Activated naive CD4-positive, alpha-beta T cell treated with Interleukin-2 at 50 U/mL for 16 hours (primary cell): ENCODE measurements at regions not wholly inside any gene's neighbourhood (a gene's known extent, or its start where the extent isn't known, plus 50 kb on each side); places are given as distances from the start of the nearest gene placed in this dataset.

Experiments
- DNase-seq: peaks from one replicate; pipeline ENCODE4 v3.0.0-alpha.2; 2020

DNA sequence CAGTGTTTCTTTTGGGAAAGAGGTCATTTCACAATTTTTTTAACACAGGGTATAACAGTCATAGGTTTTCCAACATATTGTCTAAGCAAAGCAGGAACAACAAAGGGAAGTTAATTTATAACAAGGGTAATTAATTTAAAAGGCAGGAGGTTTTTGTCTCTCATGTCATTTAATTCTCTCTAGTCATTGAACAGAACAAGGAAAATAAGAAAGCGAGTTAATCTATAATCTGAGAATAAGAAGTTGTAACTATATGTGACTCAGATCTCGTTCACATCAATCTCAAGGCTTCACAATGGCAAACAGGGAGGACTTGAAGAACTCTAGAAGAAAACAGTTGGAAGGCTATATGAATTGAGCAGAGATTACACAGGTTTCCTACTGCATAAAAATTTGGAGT is 579.8 kb upstream of the CCDC54 start:
- DNase-seq = no peak

DNA sequence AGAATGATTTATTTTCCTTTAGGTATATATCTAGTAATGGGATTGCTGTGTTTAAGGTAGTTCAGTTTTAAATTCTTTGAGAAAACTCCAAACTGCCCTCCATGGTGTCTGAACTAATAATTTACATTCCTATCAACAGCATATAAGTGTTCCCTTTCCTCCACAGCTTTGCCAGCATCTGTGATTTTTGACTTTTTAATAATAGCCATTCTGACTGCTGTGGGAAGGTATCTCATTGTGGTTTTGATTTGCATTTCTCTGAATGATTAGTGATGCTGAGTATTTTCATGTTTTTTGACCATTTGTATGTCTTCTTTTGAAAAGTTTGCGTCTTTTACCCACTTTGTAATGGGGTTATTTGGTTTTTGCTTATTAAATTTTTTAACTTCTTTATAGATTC is 571.6 kb upstream of the CCDC54 start:
- DNase-seq = no peak

DNA sequence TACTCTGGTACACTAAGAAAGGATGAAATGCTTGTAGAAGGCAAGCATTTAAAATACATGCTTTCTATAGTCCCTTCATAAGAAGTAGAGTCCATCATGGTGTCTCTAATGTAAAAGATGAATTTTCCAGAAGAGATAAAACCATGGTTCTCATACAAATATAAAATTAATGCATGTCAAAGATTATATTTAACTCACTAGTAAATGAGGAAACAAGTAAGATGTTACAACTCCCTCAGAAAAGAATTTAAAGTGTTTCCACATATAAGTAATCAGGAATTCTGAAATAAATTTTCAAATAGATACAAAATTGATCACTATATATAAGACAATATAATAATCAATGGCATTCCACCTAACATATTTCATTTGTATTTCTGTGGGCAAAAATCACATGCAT is 570.3 kb upstream of the CCDC54 start:
- no peak for DNase-seq

DNA sequence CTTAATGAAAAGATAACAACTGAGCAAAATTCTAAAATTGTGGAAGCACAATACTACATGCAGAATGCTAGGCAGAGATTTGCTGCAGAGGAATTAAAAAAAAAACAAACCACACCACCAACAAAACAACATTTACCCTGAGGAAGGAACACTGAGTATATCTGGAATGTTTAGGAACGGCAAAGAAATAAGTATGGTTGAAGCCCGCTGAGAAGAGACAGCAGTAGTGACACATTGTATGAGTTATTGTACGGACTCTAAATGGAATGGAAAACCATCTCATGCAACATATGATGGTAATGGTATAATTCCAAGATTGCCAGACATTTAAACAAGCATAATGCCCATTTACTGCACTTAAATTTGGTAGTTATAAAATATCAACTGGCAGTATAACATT is 568.2 kb upstream of the CCDC54 start:
- no peak for DNase-seq

DNA sequence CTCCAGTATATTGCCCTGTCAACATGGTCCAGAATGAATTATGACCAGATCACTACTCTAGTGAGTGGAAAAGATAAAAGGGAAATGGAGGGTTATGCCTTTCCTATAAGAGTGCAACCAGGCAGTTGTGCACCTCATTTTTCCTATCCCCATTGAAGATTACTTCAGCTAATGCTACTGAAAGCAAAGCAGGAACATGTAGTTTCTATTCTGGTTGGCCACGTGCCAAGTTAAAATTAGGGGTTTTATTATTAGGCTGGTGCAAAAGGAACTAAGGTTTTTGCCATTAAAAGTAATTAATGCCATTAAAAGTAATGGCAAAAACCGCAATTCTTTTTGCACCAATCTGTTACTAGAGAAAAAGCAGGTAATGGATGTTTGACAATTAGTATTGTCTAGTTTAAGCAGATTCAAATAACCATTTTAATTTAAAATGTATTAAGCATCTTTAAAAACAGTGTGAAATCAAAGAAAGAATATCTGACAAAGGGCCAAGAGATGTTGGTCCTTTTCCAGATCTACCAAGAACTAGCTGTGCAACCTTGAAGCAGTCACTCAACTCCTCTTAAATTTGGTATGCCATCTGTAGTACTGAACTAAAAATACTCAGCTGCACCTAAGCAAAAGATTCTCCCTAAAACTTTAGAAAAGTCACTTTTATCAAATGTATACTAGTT is 567.5 kb upstream of the CCDC54 start:
- no peak for DNase-seq

DNA sequence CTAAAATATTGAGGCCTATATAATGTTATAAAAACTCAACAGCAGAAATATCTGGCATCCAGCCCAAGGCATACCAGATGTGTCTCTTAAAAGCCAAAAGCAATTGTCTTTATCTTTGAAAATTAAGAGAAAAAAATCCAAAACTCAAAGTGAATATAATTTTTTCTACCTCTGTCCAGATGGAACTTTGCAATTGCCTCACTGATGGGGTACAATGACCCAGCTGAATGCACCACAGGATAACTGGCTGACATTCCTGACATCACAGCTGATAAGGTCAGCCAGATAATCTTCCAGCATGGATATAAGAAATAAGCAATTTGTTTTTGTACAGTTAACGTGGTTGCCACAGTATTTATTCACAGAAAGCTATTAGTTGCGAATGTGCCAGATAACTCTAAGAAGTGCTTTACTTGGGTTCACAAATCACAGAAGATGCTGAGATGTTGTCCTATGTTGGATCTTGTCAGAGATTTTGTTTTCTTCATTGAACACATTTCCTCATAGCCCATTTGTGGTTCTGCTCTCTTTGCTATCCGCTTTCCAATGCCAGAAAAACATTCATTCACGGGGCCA is 566.9 kb upstream of the CCDC54 start:
- no peak for DNase-seq

DNA sequence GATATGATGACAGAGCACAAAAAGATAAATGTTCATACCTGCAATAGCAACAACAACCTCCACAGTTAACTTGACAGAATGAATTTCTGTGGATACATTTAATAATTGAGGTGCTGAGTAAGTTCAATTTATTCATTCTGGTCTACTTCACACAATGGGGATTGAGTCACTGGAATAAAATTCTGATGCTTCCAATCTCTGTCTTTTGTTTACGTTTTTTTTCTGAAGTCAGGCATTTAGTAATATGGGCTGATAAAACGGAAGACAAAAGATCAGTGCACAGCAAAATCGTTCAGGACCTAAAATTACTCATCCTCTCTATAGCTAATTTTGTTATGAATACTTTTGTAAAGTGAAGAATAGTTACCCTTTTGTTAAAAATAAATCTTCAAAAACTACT is 565.9 kb upstream of the CCDC54 start:
- no peak for DNase-seq

DNA sequence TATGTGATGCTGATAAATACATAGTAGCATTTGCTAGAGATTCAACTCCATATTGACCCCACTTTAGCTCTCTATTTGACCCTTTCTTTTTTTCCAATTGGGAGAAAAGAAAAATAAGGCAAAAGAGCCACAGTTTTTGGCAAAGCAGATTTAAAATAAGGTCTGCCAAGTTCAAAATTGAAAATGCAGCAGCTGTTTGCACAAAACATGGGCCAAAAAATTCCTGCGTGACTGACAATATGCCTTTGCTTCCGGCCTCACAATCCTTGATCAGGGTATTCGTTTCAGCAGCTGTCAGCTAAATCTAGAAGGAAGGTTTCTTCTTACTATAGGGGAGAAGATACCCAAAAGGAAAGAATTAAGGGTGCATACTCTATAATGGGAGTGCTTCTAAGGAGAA is 563.5 kb upstream of the CCDC54 start:
- no peak for DNase-seq

DNA sequence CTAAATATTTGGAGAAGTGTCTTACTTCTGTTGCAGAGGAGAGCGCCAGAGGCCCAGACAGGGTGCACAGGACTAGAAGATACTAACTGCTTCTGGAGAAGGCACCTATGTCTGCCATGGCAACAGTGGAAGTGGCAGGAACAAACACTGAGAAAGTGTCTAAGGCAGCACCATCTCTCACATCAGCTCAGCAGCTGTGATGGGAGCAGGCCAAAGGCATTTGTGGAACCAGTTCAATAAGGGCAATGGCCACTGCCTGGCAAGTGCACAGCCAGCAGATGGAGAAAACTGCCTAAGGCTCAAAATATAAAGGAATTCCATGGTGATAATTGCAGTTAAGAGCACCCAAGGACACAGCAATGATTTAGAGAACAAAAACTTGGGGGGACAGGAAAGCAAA is 563.0 kb upstream of the CCDC54 start:
- no peak for DNase-seq

DNA sequence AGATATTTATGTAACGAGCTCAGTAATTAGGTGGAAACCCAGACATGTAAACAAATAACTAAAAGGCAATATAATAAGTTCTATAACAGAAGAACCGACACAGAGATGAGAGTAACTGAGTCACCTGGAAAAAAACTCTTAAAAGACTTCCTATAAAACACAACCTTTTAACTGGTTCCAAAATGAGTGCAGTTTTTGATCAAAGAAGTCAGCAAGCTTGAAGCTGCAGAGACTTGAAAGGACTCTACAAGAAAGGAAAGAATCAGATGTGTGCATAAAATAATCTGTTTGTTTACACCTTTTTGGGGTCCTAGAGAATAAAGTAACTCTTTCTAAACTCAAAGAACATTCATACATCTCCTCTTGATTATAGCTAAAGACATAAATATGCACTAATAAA is 560.4 kb upstream of the CCDC54 start:
- no peak for DNase-seq

DNA sequence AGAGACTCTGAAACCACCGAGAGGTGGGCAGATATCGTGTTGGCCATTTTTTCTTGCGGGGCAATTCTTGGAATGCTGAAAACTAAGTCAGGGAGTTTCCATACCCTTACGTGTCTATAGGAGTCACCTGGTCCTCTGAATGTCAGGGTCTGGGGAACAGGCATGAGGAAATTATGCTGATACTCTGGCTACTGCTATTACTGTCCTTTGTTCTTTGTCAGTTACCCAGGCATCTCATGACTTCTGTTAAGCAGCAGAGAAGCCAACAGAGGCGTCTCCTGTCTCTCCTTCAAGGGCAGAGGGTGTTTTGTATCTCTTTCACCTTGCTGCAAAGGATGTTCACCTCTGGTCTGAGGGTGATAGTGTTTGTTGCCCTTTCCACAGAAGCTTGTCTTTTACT is 559.5 kb upstream of the CCDC54 start:
- no peak for DNase-seq

DNA sequence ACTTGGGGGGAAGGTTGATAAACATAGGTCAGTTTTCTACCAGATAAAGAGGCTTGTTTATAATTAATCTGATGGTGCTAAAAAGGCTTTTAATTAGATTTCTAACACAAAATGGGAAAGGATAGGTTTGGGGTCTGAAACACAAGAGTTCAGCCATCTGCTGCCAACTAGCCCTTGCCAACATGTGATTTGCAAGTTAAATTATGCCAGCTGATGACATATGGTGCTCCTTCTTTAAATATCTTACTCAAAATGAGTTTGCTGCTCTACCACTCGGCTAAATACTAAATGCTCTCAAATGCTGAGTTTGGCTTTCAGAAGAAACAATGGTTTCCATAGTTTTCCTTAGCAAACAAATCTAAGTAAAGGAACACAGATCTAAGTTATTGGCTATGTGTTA is 557.8 kb upstream of the CCDC54 start:
- DNase-seq = no peak

DNA sequence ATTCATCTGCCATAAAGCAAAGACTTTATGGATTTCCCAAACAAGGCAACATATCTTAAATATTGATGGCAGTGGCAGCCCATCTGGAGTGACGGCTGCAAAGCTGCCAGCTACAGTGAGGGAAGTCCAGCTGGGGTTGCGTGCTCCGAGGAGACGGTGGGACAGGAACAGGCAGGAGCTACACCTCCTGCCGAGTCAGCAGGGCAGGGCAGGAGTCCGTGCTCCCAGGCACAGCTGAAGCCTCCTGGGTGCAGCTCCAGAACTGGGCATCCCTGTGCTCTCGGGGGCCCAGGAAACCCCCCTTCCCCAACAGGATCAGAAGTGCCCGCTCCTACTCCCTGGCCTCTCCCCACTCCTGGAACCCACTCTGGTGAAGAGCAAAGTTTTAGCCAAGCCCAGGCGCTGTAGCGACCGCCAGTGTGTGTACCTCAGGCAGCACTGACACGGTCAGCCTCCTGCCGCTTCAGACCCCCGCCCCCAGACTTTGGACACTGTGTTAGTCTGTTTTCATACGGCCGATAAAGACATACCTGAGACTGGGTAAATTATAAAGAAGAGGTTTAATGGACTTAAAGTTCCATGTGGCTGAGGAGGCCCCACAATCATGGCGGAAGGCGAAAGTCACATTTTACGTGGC is 556.4 kb upstream of the CCDC54 start:
- DNase-seq = no peak

DNA sequence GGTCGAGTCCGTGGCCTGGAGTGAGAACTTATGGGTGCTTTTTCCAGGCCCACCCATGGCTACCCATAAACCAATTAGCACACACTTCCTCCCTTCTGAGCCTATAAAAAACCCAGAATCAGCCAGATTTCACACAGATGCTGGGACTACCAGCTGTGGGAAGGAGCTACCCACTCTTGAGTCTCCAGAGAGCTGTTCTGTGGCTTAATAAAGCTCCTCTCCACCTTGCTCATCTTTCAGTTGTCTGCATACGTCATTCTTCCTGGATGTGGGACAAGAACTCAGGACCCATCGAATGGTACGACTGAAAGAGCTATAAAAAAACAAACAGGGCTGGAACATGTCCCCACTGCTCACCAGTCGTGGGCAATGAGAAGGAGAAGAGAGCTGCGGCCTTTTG is 555.4 kb upstream of the CCDC54 start:
- DNase-seq = no peak

DNA sequence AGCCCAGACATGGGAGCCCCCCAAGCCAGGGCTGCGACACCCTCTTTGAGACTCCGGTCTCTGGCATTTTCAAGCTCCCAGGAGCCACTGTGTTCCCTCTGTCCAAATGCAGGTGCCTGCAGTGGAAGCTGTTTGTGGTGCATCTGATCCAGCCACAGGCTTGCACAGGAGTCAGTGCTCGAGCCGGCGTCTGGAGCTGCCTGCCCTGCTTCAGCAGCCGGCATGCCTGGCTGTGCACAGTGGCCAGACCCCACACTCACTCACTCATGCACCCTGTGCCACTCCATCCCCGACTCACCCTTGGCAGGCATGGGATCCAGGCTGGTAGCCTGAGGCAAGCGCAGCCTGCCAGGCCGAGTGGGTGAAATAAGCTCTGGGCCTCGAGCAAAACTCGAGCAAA is 555.0 kb upstream of the CCDC54 start:
- no peak for DNase-seq

DNA sequence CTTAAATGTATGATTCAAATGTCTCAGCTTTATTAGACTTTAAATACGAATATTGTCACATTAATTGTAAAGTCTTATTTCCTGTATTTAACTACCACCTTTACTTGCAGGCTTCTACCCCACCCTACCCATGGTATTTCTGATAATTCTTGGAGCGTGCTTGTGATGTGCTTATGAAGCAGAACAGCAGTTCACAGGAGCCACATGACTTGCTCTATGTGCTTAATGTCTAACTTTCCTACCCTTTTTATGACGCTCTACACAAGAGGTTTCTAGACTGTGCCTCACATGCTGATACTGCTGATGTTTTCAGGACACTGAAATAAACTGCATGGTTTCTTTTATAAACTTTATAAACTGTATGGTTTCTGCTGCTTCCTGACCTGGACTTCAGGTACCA is 553.5 kb upstream of the CCDC54 start:
- DNase-seq = no peak

DNA sequence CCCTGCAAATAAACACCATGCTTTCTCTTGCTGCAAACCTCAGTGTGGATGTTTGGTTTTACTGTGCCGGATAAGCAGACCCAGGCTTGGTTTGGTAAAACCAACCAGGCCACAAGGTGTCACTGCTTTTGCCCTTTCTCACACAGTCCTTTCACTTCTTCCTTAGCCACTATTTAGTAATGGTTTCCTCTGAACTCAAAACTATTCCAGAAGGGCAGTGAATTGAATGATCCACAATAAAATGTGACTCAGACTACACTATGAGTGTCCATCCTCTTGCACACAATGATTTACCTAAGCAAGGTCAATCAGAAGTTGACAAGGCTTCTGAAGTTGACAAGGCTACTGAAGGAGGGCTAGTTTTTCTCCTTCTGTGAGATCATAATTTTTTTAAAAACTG is 552.4 kb upstream of the CCDC54 start:
- DNase-seq = no peak

DNA sequence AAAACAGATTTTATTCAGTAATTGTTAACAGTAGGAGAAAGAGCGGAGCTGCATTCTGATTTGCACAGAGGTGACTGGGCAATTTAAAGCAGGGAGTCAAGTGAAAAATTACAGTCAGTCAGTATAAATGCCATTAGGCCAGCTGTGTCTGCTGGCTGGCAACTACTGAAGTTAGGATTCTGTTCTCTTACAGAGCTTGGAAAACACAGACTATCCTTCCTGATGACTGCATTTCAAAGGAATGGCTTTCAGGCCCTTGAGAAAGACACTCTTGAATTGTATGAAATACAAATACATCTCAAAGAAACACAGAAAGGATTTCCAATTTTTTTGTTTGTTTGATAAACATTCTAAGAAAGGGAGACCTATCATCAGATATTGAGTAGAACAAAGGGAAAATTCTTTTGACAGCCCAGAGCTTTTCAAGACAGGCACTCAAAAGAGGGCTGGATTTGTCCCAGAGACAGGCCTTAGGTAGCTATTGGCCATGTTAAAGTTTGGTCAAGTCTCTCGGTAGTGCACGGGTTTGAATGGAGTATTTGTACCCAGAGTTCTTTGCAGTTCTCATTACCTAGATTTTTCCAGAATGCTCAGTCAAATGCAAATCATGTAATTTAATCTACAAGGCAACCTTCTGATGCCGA is 551.2 kb upstream of the CCDC54 start:
- no peak for DNase-seq

DNA sequence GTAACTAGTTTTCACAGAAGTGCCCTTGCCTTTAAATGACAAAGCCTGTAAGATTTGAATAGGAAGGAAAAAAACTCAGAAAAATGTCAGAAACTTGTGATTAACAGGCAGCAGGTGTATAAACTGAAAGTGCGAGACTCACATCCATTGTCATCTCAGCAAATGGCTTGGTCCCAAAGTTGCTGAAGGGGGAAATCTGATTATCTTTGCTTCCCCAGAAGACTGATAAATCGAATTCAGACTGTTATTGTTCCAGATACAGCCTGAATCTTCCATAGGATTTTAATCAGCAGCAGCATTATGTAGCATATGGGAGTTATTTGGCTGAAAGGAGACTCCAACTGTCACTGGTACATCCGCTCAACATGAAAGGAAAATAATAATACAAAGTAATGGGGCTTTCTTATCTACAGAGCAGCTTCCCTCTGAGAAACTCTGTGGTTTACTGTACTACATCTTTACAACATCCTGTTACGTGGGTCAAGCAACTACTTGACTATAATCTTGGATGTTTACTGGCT is 550.4 kb upstream of the CCDC54 start:
- no peak for DNase-seq

DNA sequence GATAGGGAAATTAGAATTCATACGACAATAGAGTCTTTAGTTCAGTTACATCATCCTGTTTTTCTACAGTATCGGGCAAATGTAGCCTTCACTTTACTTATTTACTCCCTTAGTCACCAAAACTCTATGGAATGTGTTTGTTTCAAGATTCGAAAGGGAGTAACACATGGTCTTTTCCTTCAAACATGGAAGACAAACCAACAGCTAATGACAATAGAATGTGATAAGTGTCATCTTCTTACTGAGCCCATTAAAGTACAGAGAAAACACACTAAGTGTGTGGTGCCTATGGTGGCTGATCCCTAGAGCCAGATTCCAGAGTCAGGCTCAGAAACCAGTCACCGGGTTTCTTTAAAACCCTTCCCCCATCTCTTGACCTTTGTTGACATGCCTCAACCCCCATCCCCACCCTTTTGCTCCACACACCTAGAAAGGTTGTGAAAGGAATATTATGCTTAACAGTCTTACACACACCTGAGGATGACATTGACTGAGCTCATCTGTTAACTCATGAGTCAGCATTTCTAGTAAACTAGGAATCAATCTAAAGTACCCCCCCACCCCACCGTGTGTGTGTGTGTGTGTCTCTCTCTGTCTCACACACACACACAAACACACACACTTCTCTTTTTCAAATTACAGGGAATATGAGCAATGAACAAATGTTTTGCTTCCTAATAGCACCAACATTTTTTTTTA is 549.6 kb upstream of the CCDC54 start:
- DNase-seq = no peak

DNA sequence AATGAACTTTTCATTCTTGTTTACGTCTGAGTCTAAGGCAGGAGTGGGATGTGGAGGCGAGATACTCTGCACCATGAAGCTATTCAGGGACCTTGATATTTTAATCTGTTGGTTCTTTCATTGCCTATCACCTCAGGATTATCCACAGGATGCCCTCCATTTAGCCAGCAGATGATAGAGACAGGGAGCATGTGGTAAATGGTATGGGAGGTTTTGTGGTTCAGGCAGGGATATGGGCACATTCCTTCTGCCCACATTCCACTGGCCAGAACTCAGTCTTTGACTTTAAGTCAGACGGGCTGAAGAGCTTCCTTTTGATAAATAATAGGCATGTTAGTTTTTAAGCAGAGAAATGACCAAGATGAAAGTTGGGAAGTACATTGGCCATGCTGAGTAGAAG is 548.0 kb upstream of the CCDC54 start:
- no peak for DNase-seq

DNA sequence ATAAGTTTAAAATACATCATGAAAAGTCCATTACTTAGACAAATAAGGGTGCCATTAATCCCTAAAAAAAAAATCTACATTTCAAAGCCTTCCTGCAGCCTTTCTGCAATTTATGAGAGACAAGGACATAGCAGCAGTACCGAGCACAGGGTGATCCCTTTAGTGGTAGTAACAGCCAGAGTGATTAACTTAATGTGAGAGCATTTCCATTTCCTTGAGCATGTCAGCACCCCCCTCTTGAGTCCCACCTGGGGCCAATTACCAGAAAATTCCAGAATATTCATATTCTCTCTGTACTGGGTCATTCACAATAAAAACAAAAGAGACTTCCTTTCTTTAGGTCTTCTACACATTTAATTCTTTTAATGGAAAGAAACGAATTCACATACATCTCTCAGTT is 546.9 kb upstream of the CCDC54 start:
- no peak for DNase-seq

DNA sequence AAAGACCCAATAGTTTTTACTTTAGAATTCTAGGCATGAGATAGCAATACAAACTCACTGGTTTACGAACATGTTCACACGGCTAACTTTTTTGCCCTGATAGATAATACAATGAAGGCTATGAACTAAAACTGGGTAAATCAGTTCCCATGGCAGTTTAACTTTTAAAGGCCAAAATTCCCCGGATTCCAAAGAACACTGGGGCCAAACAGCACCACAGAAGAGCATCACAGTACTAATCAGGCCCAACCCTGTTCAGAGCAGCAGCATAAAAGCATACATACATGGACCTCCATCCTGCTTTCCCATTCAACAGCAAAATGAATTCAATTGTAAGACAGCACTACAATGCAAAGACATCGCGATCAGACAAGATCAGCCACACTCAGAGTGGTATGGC is 540.3 kb upstream of the CCDC54 start:
- DNase-seq = no peak

DNA sequence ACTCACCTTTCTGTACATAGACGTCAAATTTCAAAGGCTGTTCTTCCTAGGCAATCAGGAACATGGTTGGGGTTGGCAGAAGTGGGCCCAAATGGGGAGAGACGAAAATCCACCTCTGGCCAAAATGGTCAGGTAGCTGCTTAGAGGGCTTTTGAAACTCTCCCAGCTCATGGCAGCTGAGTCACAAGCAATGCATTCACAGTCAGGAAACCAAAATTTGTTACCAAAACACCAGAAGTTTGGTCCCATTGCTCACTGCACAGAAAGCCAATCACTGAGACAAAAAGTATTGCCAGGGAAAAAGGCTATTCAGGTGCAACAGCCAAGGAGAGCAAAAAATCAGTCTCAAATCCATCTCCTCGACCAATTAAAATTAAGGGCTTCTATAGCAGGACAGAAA is 539.6 kb upstream of the CCDC54 start:
- DNase-seq = no peak
